ENCODE measurements at regions not wholly inside any gene's neighbourhood (a gene's known extent, or its start where the extent isn't known, plus 50 kb on each side); places are given as distances from the start of the nearest gene placed in this dataset.

DNA sequence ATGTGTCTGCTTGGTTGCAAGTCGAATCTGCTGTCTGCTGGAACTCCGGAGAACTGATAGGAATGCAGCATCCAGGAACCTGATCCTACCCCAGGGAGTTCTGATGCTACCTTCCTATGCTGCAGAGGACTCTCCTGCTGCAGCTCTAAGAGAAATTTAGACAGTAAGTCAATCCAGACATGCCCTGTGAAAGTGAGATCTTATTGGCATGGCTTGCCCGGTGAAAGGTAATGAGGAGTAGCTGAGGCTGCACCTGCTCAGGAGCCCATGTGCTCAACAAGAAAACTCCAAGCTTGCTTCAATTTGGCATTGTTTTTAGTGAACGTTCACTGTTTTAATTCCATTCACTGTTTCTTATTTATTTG lies 217.3 kb upstream of the SERP2 start:
- no peaks in the 10 kb centered on the region; the same call in 1 of the 2 replicates for H3K79me1 ChIP-seq (ENCODE audit: low read depth, low read length)
- no peaks in the 10 kb centered on the region for H3K27me3 ChIP-seq (replicated peaks in 1 of 4; ENCODE audit: control insufficient read depth in 3 of 4, extremely low read depth in 1 of 4, insufficient read depth in 3 of 4, low read length in 3 of 4)
- H2AK5ac ChIP-seq (ENCODE audit: low read depth, low read length): no peak overlapping the region
- H3K23me2 ChIP-seq (ENCODE audit: low read depth, low read length): no peaks in the 10 kb centered on the region; the same call in 1 of the 2 replicates
- H3K4me2 ChIP-seq (ENCODE audit: insufficient read depth in 1 of 2, low read depth in 2 of 2, low read length in 2 of 2): no peak overlapping the region
- no peak overlapping the region for H4K8ac ChIP-seq (ENCODE audit: extremely low read depth, insufficient read depth, low read length)
- H3K23ac ChIP-seq (ENCODE audit: insufficient read length): no peak overlapping the region
- H2BK15ac ChIP-seq (ENCODE audit: low read length): 0 out of 2 replicates have a peak overlapping the region, but pooled peaks have one; percentile 26
- no peak overlapping the region for H2BK20ac ChIP-seq (ENCODE audit: low read length)
- FAIRE-seq (no peak), DNase-seq (ENCODE audit: low read depth in 1 of 2, low spot score in 2 of 2) (no peak)
- H3K4ac ChIP-seq (replicated peaks; ENCODE audit: insufficient read length, low read depth, low read length): no peak overlapping the region
- H3K56ac ChIP-seq (replicated peaks; ENCODE audit: insufficient read length, low read depth, low read length): no peak overlapping the region
- no peaks in the 10 kb centered on the region for H3K9me3 ChIP-seq (ENCODE audit: insufficient read depth in 2 of 2, low read depth in 1 of 2, low read length in 1 of 2)
- no peak overlapping the region for H3K4me3 ChIP-seq (ENCODE audit: extremely low read depth in 1 of 4, insufficient read depth in 2 of 4, low read depth in 3 of 4, low read length in 4 of 4)
- no peak overlapping the region for H2BK12ac ChIP-seq (ENCODE audit: low read depth, low read length)
- H2BK5ac ChIP-seq (ENCODE audit: low read depth, low read length): no peak overlapping the region
- H3K79me2 ChIP-seq (ENCODE audit: control insufficient read depth in 1 of 2, insufficient read depth in 2 of 2, low read length in 2 of 2): no peaks in the 10 kb centered on the region
- ChIA-PET CTCF (ENCODE audit: partially characterized antibody) (interaction anchor here (1.2 to 4.5 kb wide), 4 partner anchors 10 to 583 kb away, joined by 3 to 31 read pairs (median 4); no protein-coding TSS in a partner anchor), POLR2A (ENCODE audit: partially characterized antibody) (no interaction called here)
- no peak overlapping the region for H3K9ac ChIP-seq (replicated peaks in 1 of 4; ENCODE audit: extremely low read depth in 1 of 4, low read depth in 3 of 4, low read length in 3 of 4)
- H3K27ac ChIP-seq (ENCODE audit: low read depth, low read length): no peak overlapping the region
- WGBS, 2 experiments (ENCODE audit: extremely low coverage in 1 of 2, insufficient coverage in 1 of 2, insufficient read length in 1 of 2, insufficient replicate concordance in 2 of 2, low coverage in 1 of 2, low lambda C conversion rate in 2 of 2, missing lambda C conversion rate in 1 of 2): 91% methylated on average over 4 of the region's 4 CpGs; no CpG with 5 or more reads in 1 of the 2 experiments
- no peak overlapping the region for H3K14ac ChIP-seq (ENCODE audit: insufficient read length)
- peaks cover 0 to 7% (median 0%) of the 10 kb centered on the region in 4 experiments; a peak in 3 of 7 replicates for H3K4me1 ChIP-seq (replicated peaks in 1 of 4; ENCODE audit: control insufficient read depth in 3 of 4, insufficient read depth in 4 of 4, low read length in 3 of 4)
- no peak overlapping the region for H2BK120ac ChIP-seq (replicated peaks; ENCODE audit: low read depth, low read length)
- H2AFZ ChIP-seq (ENCODE audit: low read length): no peak overlapping the region
- no peaks in the 10 kb centered on the region for H3K36me3 ChIP-seq (ENCODE audit: control insufficient read depth in 2 of 4, insufficient read depth in 4 of 4, low read length in 3 of 4)
- no peaks in the 10 kb centered on the region for H4K20me1 ChIP-seq (replicated peaks in 1 of 2; ENCODE audit: control insufficient read depth in 1 of 2, insufficient read depth in 2 of 2, low read length in 2 of 2)
- H4K91ac ChIP-seq (replicated peaks; ENCODE audit: insufficient read length, low read length): no peak overlapping the region
- H3K18ac ChIP-seq (ENCODE audit: extremely low read depth, low read length): no peak overlapping the region
- no peak overlapping the region for H4K5ac ChIP-seq (ENCODE audit: insufficient read length, low read depth, low read length)
- TF ChIP-seq CBX5 (IDR thresholded peaks at IDR 0.05; ENCODE audit: low read depth, low read length): no peak
- no peak for TF ChIP-seq CBX8 (IDR thresholded peaks at IDR 0.05; ENCODE audit: borderline replicate concordance, low read depth, low read length)
- no peak for TF ChIP-seq SIX5 (IDR thresholded peaks at IDR 0.05; ENCODE audit: low read depth, low read length)
